BLaER1 (cell line): ENCODE measurements at regions not wholly inside any gene's neighbourhood (a gene's known extent, or its start where the extent isn't known, plus 50 kb on each side); places are given as distances from the start of the nearest gene placed in this dataset.

Experiments used
- H3K27ac ChIP-seq: shearing (Covaris generic); formaldehyde crosslinking; 2 replicates; pipeline ENCODE4 v1.8.1; 2022
- H3K27me3 ChIP-seq: shearing (Covaris generic); formaldehyde crosslinking; 2 replicates; pipeline ENCODE4 v1.8.1; 2022
- H3K36me3 ChIP-seq: shearing (Covaris generic); formaldehyde crosslinking; 2 replicates; pipeline ENCODE4 v1.8.1; 2022
- H3K4me1 ChIP-seq: shearing (Covaris generic); formaldehyde crosslinking; 2 replicates; pipeline ENCODE4 v1.8.1; 2022
- H3K4me2 ChIP-seq: shearing (Covaris generic); formaldehyde crosslinking; 2 replicates; pipeline ENCODE4 v1.8.1; 2022
- H3K4me3 ChIP-seq: shearing (Covaris generic); formaldehyde crosslinking; 2 replicates; pipeline ENCODE4 v1.8.1; 2022
- H3K9ac ChIP-seq: shearing (Covaris generic); formaldehyde crosslinking; 2 replicates; pipeline ENCODE4 v1.8.1; 2022
- H3K9me3 ChIP-seq: shearing (Covaris generic); formaldehyde crosslinking; 2 replicates; pipeline ENCODE4 v1.8.1; 2022
- H4K20me1 ChIP-seq: shearing (Covaris generic); formaldehyde crosslinking; 2 replicates; pipeline ENCODE4 v1.8.1; 2022
- Cebpa-rat ChIP-seq: shearing (Covaris generic); IDR thresholded peaks from 2 replicates; pipeline ENCODE4 v1.8.1; 2022

DNA sequence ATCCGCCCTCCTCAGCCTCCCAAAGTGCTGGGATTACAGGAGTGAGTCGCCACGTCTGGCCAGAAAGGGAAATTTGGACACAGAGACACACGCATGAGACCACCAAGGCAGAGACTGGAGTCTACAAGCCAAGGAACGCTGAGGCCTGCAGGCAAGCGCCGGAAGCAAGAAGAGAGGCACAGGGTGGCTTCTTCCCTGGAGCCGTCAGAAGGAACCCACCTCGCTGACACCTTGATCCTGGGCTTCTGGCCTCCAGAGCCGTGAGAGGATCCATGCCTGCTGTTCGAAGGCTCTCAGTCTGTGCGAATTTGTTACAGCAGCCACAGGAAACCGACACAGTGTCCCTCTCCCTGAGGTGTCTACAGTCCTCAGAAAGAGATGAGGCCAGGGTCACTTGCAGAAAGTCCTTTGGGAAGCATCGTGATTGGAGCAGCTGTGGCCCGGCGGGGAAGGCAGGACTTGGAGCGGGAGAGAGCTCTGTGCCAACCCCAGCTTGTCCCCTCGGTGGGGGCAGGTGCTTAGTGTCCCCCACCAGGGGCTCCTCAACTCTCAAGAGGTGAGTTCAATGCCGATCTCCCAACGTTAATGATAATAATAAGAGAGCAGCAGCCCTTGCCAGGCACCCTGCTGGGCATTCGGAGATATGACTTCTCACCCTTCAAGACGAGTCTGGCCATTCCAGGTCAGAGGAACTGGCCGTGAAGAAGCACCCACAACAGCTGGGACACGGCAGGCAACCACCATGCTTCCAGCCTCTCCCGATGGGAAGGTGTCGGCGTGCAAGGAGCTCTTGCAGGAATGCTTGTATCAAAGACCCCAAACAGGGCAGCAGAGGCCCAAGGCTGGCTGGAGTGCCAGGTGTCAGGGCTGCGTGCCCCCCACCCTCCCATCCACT lies 68.4 kb upstream of the TNRC6C start:
- H3K27me3 ChIP-seq: peaks cover 34% of the 10 kb centered on the region
- TF ChIP-seq Cebpa-rat: no peak
- H3K9me3 ChIP-seq: no peaks in the 10 kb centered on the region
- no peak overlapping the region for H3K4me3 ChIP-seq
- peaks cover 9% of the 10 kb centered on the region; the same call in 1 of the 2 replicates for H4K20me1 ChIP-seq
- peaks cover 61% of the 10 kb centered on the region for H3K4me1 ChIP-seq
- H3K27ac ChIP-seq: no peak overlapping the region
- no peak overlapping the region for H3K9ac ChIP-seq
- H3K4me2 ChIP-seq: no peak overlapping the region
- no peaks in the 10 kb centered on the region for H3K36me3 ChIP-seq

DNA sequence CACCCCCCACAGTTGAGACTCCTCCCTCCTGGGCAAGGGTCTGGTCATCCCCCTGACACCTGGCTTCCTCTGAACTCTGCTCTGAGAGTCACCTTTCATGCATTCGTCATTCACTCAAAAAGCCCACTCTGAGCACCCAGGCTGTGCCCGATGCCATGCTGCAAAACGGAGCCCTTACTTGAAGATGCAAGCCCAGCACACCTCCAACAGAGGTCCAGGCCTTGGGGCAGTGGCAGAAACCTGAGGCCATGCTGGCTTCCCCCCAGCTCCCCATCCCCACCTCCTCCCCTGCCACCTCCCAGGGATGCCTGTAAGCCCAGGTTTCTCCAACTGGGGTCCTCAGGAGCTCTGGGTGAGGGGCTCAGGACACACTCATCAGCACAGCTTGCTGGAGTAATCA lies 67.7 kb upstream of the TNRC6C start:
- Histone ChIP-seq H3K27me3 (peaks cover 34% of the 10 kb centered on the region), H3K36me3 (no peaks in the 10 kb centered on the region), H3K9ac (no peak overlapping the region), H3K4me1 (peaks cover 61% of the 10 kb centered on the region), H4K20me1 (peaks cover 9% of the 10 kb centered on the region; the same call in 1 of the 2 replicates), H3K9me3 (no peaks in the 10 kb centered on the region), H3K27ac (no peak overlapping the region), H3K4me2 (no peak overlapping the region), H3K4me3 (no peak overlapping the region)
- TF ChIP-seq Cebpa-rat: no peak

- H3K9ac ChIP-seq: no peak overlapping the region
- H3K9me3 ChIP-seq: no peaks in the 10 kb centered on the region
- no peak overlapping the region for H3K27ac ChIP-seq
- H4K20me1 ChIP-seq: peaks cover 5% of the 10 kb centered on the region; the same call in 1 of the 2 replicates
- H3K36me3 ChIP-seq: no peaks in the 10 kb centered on the region
- H3K27me3 ChIP-seq: peaks cover 26% of the 10 kb centered on the region
- H3K4me3 ChIP-seq: no peak overlapping the region
- TF ChIP-seq Cebpa-rat: no peak
- peaks cover 62% of the 10 kb centered on the region for H3K4me1 ChIP-seq
- H3K4me2 ChIP-seq: no peak overlapping the region
Measured at GRCh38 chr17:77891602-77892001, 66.9 kb upstream of the TNRC6C start.

GRCh38 chr17:77892031-77892430 lies 66.5 kb upstream of the TNRC6C start:
- TF ChIP-seq Cebpa-rat: no peak
- Histone ChIP-seq H3K4me2 (no peak overlapping the region), H3K4me1 (peaks cover 62% of the 10 kb centered on the region), H3K36me3 (no peaks in the 10 kb centered on the region), H3K27ac (no peak overlapping the region), H3K9ac (no peak overlapping the region), H4K20me1 (peaks cover under 1% of the 10 kb centered on the region; the same call in 1 of the 2 replicates), H3K9me3 (no peaks in the 10 kb centered on the region), H3K27me3 (peaks cover 22% of the 10 kb centered on the region), H3K4me3 (no peak overlapping the region)

- Histone ChIP-seq H4K20me1 (no peaks in the 10 kb centered on the region), H3K36me3 (no peaks in the 10 kb centered on the region), H3K9ac (no peak overlapping the region), H3K4me2 (peak overlapping the region; percentile 46), H3K4me3 (no peak overlapping the region), H3K27me3 (peaks cover 16% of the 10 kb centered on the region), H3K4me1 (peaks cover 57% of the 10 kb centered on the region), H3K27ac (no peak overlapping the region), H3K9me3 (no peaks in the 10 kb centered on the region)
- TF ChIP-seq Cebpa-rat: no peak
Measured at GRCh38 chr17:77892469-77893143, 65.9 kb upstream of the TNRC6C start.

- Histone ChIP-seq H4K20me1 (no peaks in the 10 kb centered on the region), H3K4me2 (peak overlapping the region; percentile 46), H3K27ac (no peak overlapping the region), H3K4me1 (peaks cover 51% of the 10 kb centered on the region), H3K4me3 (no peak overlapping the region), H3K36me3 (no peaks in the 10 kb centered on the region), H3K9me3 (no peaks in the 10 kb centered on the region), H3K27me3 (peaks cover 13% of the 10 kb centered on the region), H3K9ac (no peak overlapping the region)
- TF ChIP-seq Cebpa-rat: no peak
Measured at GRCh38 chr17:77893144-77894044, 65.1 kb upstream of the TNRC6C start.

DNA sequence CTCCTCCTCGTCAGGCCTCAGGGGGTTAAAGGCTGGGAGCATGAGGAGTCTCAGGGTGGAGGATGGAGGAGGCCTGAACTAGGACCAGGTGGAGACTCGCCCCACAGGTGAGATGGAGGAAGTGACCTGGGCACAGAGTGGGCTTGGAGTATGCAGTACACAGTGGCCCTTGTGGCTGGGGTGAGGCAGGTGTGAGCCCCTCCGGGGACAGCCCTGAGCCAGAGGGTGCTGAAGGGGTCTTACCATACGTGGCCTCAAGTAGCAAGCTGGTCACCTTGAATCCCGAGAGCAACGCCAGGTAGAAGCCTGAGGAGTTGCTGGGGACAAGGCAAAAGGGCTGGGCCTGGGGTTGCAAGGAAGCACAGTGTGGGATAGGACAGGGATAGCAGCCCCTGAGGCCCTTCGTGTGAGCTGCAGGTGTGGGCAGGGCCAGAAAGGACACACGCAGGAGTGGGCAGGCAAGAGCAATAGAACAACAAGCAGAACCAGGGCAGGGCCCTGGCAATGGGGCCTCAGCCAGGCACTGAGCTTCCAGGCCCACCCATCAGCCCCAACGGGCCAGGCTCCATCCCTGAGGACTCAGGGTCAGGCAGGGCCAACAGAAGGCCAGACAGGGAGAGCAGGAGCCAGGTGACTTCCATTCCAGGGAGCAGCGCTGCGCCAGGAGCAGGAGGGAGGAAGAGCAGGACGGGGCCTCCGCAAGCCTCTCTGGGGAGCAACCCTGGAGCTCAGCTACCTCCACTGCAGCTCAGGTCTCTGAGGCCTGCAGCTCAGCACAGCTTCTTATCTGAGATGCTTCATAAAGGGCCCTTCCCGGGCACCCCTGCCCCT lies 64.2 kb upstream of the TNRC6C start:
- no peaks in the 10 kb centered on the region for H3K9me3 ChIP-seq
- no peaks in the 10 kb centered on the region for H3K36me3 ChIP-seq
- peaks cover 51% of the 10 kb centered on the region for H3K4me1 ChIP-seq
- peak overlapping the region; percentile 46; the same call in 1 of the 2 replicates for H3K4me2 ChIP-seq
- H3K4me3 ChIP-seq: no peak overlapping the region
- TF ChIP-seq Cebpa-rat: no peak
- peaks cover 7% of the 10 kb centered on the region for H3K27me3 ChIP-seq
- no peak overlapping the region for H3K27ac ChIP-seq
- H4K20me1 ChIP-seq: no peaks in the 10 kb centered on the region
- H3K9ac ChIP-seq: no peak overlapping the region

GRCh38 chr17:77897741-77898301 lies 60.7 kb upstream of the TNRC6C start:
- no peak overlapping the region for H3K9ac ChIP-seq
- H3K27me3 ChIP-seq: no peaks in the 10 kb centered on the region
- no peak overlapping the region for H3K27ac ChIP-seq
- H3K4me2 ChIP-seq: no peak overlapping the region
- H3K9me3 ChIP-seq: no peaks in the 10 kb centered on the region
- no peak overlapping the region for H3K4me3 ChIP-seq
- H3K36me3 ChIP-seq: no peaks in the 10 kb centered on the region
- no peak for TF ChIP-seq Cebpa-rat
- peaks cover 46% of the 10 kb centered on the region for H3K4me1 ChIP-seq
- no peaks in the 10 kb centered on the region for H4K20me1 ChIP-seq
